Peyer's patch (tissue), 4 donors: ENCODE measurements at regions not wholly inside any gene's neighbourhood (a gene's known extent, or its start where the extent isn't known, plus 50 kb on each side); places are given as distances from the start of the nearest gene placed in this dataset.

ENCODE experiments used
- POLR2A ChIP-seq, 2 donors: fragments of 450-650 bp; IDR thresholded peaks; one replicate each; pipeline ENCODE4 v1.5.1; 2017; ENCODE audit warnings: antibody characterized with exemption in 2 of 2, mild to moderate bottlenecking in 2 of 2, moderate library complexity in 2 of 2
- TF ChIP-seq, protein P1 (sequence below), 6 experiments: fragments of 450-650 bp in 4 of 6; fragments of 200-600 bp in 2 of 6; sonication (generic) in 1 of 6; IDR thresholded peaks; one replicate each; pipeline ENCODE4 v1.5.1; 2017 to 2019; ENCODE audit warnings: antibody characterized with exemption in 6 of 6, mild to moderate bottlenecking in 3 of 6, moderate library complexity in 1 of 6

- TF ChIP-seq POLR2A (IDR thresholded peaks at IDR 0.05) = no peak
- TF ChIP-seq, protein P1, sequence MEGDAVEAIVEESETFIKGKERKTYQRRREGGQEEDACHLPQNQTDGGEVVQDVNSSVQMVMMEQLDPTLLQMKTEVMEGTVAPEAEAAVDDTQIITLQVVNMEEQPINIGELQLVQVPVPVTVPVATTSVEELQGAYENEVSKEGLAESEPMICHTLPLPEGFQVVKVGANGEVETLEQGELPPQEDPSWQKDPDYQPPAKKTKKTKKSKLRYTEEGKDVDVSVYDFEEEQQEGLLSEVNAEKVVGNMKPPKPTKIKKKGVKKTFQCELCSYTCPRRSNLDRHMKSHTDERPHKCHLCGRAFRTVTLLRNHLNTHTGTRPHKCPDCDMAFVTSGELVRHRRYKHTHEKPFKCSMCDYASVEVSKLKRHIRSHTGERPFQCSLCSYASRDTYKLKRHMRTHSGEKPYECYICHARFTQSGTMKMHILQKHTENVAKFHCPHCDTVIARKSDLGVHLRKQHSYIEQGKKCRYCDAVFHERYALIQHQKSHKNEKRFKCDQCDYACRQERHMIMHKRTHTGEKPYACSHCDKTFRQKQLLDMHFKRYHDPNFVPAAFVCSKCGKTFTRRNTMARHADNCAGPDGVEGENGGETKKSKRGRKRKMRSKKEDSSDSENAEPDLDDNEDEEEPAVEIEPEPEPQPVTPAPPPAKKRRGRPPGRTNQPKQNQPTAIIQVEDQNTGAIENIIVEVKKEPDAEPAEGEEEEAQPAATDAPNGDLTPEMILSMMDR (IDR thresholded peaks at IDR 0.05) = no peak
Observed at GRCh38 chr16:35626041-35626440, 2166.6 kb downstream of the TP53TG3F start.
